Fibroblast of the conjunctiva (primary cell): ENCODE measurements at regions not wholly inside any gene's neighbourhood (a gene's known extent, or its start where the extent isn't known, plus 50 kb on each side); places are given as distances from the start of the nearest gene placed in this dataset.

Experiments
- DNase-seq: peaks from one replicate; pipeline ENCODE4 v3.0.0-alpha.2; 2010; ENCODE audit warnings: low read depth

- DNase-seq: no peak
Measured at GRCh38 chr16:79929260-79929965, 328.9 kb upstream of the MAF start.

GRCh38 chr16:79928142-79928873, 327.8 kb upstream of the MAF start:
- no peak for DNase-seq

- no peak for DNase-seq
Measured at GRCh38 chr16:79926451-79927205, 326.1 kb upstream of the MAF start.

- no peak for DNase-seq
Measured at GRCh38 chr16:79923431-79923830, 322.9 kb upstream of the MAF start.

GRCh38 chr16:79920685-79921084, 320.1 kb upstream of the MAF start:
- DNase-seq: no peak

GRCh38 chr16:79918916-79919315, 318.4 kb upstream of the MAF start:
- no peak for DNase-seq

GRCh38 chr16:79915761-79916160, 315.2 kb upstream of the MAF start:
- DNase-seq: no peak

- DNase-seq: no peak
Measured at GRCh38 chr16:79914961-79915720, 314.6 kb upstream of the MAF start.

- no peak for DNase-seq
Measured at GRCh38 chr16:79912592-79913310, 312.2 kb upstream of the MAF start.

- DNase-seq: no peak
Measured at GRCh38 chr16:79911660-79912059, 311.1 kb upstream of the MAF start.

- DNase-seq: no peak
Measured at GRCh38 chr16:79909571-79909970, 309.0 kb upstream of the MAF start.

- DNase-seq: no peak
Measured at GRCh38 chr16:79903471-79903870, 302.9 kb upstream of the MAF start.

- no peak for DNase-seq
Measured at GRCh38 chr16:79902351-79902750, 301.8 kb upstream of the MAF start.

GRCh38 chr16:79901522-79901921, 301.0 kb upstream of the MAF start:
- no peak for DNase-seq

GRCh38 chr16:79899716-79900115, 299.2 kb upstream of the MAF start:
- no peak for DNase-seq

- no peak for DNase-seq
Measured at GRCh38 chr16:79899316-79899715, 298.8 kb upstream of the MAF start.

- DNase-seq: no peak
Measured at GRCh38 chr16:79898703-79899102, 298.2 kb upstream of the MAF start.

GRCh38 chr16:79897453-79898146, 297.1 kb upstream of the MAF start:
- no peak for DNase-seq

GRCh38 chr16:79897104-79897452, 296.5 kb upstream of the MAF start:
- DNase-seq: no peak

- no peak for DNase-seq
Measured at GRCh38 chr16:79895917-79896203, 295.3 kb upstream of the MAF start.
